Stimulated activated naive CD8-positive, alpha-beta T cell treated with anti-CD3 and anti-CD28 coated beads, Interleukin-15, Interleukin-2, amounts not matched to agents 100 ng/mL and 50 ng/mL, for 24 hours (primary cell): ENCODE measurements at regions not wholly inside any gene's neighbourhood (a gene's known extent, or its start where the extent isn't known, plus 50 kb on each side); places are given as distances from the start of the nearest gene placed in this dataset.

Source experiments
- H3K27ac Mint-ChIP-seq: one replicate; pipeline ENCODE4 v1.8.0; 2021; ENCODE audit warnings: mild to moderate bottlenecking, mixed read lengths
- H3K27me3 Mint-ChIP-seq: one replicate; pipeline ENCODE4 v1.8.0; 2021; ENCODE audit warnings: mixed read lengths
- H3K36me3 Mint-ChIP-seq: one replicate; pipeline ENCODE4 v1.8.0; 2021; ENCODE audit warnings: low read depth, mixed read lengths
- H3K4me1 Mint-ChIP-seq: one replicate; pipeline ENCODE4 v1.8.0; 2021; ENCODE audit warnings: low read depth, mixed read lengths
- H3K4me3 Mint-ChIP-seq: one replicate; pipeline ENCODE4 v1.8.0; 2021; ENCODE audit warnings: mild to moderate bottlenecking, mixed read lengths
- H3K9me3 Mint-ChIP-seq: one replicate; pipeline ENCODE4 v1.8.0; 2021; ENCODE audit warnings: mixed read lengths

DNA sequence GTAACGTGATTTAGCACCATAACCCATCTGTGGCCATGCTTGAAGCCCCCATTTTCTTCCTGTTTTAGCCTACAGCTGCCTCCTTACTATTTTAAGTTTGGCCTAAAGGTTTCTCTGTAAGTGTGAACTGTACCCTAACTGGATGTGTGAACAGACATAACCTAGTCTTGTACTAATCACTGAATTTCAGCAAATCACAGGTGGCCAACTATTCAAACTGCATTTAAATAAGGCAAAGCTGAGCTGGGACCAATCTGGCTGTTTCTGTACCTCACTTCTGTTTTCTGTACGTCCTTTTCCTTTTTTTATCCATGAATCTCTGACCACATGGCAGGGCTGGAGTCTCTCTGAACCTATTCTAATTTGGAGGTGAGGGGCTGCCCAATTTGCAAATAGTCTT lies 452.7 kb upstream of the HS6ST1 start:
- H3K27ac Mint-ChIP-seq = no peak overlapping the region
- H3K9me3 Mint-ChIP-seq = no peaks in the 10 kb centered on the region
- H3K4me3 Mint-ChIP-seq = no peak overlapping the region
- no peaks in the 10 kb centered on the region for H3K4me1 Mint-ChIP-seq
- no peaks in the 10 kb centered on the region for H3K27me3 Mint-ChIP-seq
- no peaks in the 10 kb centered on the region for H3K36me3 Mint-ChIP-seq

DNA sequence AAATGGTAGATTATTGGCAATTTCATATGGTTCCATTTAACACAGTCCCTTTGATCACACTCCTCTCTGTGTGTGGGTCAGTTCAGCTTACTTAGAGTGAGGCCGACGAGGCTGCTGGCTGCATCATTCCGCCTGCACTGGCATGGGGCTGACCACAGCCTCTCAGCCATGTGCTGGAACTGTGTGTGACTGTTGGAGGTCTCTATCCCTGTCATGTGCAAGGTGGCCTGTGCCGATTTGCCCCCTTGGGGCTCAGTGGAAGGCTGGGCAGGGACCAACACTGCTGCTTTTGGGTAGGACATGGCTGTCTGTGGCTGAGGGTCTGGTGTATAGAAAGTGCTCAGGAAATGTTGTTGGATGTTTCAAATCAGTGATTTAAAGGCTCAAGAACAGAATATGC lies 454.0 kb upstream of the HS6ST1 start:
- H3K27ac Mint-ChIP-seq = no peak overlapping the region
- no peaks in the 10 kb centered on the region for H3K9me3 Mint-ChIP-seq
- no peak overlapping the region for H3K4me3 Mint-ChIP-seq
- H3K36me3 Mint-ChIP-seq = no peaks in the 10 kb centered on the region
- H3K27me3 Mint-ChIP-seq = no peaks in the 10 kb centered on the region
- no peaks in the 10 kb centered on the region for H3K4me1 Mint-ChIP-seq

DNA sequence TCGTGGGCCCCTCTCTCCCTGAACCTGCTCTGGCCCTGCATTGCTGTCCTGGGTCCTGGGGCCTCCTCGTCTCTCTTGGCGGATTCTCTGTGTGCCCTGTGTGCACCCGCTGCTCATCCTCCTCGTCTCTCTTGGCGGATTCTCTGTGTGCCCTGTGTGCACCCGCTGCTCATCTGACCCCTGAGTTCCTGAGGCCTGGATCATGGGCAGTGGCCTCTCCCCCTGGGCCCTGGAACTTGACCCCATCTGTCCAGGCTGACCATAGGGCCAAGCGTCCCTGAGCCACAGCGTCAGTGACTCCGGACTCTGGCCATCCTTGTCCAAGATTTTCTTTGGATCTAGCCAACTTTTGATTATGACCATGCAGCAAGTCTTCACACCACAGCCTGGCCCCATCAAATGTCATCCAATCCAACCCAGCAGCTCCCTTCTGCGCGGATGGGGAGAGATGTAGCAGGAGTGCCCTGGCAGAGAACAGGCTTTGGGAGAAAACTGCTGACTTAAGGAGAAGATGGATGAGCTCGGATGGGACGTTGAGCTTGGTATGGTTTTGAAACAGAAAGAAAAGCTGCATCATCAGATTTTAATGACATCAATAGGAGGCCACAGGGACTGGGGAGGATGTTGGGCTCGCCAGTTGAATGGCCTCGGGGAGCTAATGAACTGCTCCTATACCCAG lies 455.1 kb upstream of the HS6ST1 start:
- Mint-ChIP-seq H3K36me3 (no peaks in the 10 kb centered on the region), H3K27me3 (no peaks in the 10 kb centered on the region), H3K4me3 (no peak overlapping the region)

DNA sequence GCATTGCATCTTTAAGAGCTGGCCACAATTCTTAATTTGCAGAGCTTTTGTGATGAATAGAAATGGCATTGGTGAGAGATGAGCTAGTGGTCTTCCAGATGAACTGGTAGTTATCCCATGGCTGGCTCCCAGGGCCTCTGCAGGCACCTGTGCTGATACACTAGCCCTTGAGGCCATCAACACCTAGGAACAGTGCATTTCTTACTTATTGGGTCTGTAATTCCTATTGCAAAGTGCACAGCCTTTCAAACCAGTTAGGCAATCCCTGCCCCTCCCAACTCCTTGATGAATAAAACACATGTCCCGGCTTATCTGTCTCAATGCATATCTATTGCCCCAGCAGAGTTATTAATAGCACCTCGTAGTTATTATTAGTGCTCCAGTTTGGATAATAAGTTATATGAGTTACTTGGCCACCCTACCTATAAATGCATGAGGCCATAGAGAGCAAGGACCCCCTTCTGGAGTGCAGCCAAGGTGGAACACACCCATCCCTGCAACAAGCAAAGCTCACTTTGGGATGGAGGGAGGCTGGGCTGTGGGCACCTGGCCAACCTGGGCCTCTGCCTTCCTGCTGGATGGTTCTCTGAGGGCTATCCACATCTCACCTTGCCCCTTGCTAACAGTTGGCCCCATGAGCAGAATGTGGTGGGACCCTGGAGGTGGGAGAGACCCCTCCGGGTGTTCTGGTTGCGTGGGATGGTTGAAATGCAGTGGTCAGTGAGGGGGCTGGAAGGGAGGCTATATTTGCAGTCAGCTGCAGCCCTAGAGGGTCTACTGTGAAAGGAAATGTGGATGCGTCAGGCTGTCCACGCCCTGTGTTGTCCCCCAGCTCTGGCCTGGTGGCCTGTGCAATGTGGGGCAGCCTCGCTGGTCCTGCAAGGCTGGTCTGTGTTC lies 455.9 kb upstream of the HS6ST1 start:
- Mint-ChIP-seq H3K4me3 (no peak overlapping the region), H3K27ac (no peak overlapping the region), H3K9me3 (no peaks in the 10 kb centered on the region), H3K36me3 (no peaks in the 10 kb centered on the region), H3K4me1 (no peaks in the 10 kb centered on the region), H3K27me3 (no peaks in the 10 kb centered on the region)

More for the DNA sequence above, 455.1 kb upstream of the HS6ST1 start:
- no peaks in the 10 kb centered on the region for H3K9me3 Mint-ChIP-seq
- no peak overlapping the region for H3K27ac Mint-ChIP-seq
- no peaks in the 10 kb centered on the region for H3K4me1 Mint-ChIP-seq

DNA sequence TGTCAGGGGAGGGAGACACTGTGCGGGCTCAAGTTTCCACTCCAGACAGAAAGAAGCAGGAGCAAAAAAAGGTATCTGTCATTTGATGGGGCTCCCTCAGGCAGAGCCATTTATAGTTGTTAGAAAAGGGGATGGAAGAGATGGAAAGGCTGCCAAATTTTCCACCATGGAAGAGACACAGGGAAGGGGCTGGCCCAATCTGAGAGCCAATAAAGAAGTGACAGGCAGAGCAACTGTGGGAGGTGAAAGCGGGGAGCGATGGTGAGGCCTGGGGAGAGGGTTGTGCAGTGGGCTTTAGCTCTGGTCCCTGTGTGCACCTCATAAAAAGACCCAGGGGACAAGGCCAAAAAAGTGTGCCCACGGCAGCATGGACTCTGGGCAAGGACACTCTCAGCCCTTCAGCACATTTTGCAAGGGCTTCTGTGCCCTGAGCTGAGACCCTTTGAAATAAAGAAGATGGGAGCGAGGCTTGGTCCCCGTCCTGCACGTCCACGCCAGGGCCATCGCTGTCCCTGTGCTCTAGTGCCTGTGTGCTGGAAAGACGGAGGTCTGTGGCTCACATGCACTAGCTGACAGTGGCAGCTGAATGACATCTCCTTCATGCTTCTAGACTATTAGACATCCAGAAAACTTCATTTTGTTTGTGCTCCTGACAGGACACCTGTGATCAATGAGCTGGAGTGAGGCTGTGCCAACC lies 456.7 kb upstream of the HS6ST1 start:
- Mint-ChIP-seq H3K4me1 (no peaks in the 10 kb centered on the region), H3K9me3 (no peaks in the 10 kb centered on the region), H3K4me3 (no peak overlapping the region), H3K36me3 (no peaks in the 10 kb centered on the region), H3K27me3 (no peaks in the 10 kb centered on the region), H3K27ac (no peak overlapping the region)

DNA sequence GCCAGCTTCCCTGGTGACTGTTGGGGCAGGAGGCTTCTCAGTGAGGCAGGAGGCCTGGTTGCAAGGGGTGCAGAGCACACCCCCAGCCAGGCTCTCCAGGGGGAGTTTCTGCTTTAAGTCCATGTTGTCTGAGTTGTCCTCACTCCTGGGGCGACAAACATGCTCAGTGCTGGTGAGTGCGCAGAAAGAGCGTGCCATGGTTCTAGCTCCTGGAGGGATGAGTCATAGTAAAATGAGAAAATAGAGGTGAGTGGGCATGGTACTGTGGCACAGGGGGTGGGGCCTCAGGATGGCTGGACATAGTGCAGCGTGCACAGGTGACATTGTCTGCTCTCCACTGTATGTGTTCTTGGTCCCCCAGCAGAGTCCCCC lies 457.2 kb upstream of the HS6ST1 start:
- Mint-ChIP-seq H3K27me3 (no peaks in the 10 kb centered on the region), H3K27ac (no peak overlapping the region), H3K4me3 (no peak overlapping the region), H3K36me3 (no peaks in the 10 kb centered on the region), H3K4me1 (no peaks in the 10 kb centered on the region), H3K9me3 (no peaks in the 10 kb centered on the region)

DNA sequence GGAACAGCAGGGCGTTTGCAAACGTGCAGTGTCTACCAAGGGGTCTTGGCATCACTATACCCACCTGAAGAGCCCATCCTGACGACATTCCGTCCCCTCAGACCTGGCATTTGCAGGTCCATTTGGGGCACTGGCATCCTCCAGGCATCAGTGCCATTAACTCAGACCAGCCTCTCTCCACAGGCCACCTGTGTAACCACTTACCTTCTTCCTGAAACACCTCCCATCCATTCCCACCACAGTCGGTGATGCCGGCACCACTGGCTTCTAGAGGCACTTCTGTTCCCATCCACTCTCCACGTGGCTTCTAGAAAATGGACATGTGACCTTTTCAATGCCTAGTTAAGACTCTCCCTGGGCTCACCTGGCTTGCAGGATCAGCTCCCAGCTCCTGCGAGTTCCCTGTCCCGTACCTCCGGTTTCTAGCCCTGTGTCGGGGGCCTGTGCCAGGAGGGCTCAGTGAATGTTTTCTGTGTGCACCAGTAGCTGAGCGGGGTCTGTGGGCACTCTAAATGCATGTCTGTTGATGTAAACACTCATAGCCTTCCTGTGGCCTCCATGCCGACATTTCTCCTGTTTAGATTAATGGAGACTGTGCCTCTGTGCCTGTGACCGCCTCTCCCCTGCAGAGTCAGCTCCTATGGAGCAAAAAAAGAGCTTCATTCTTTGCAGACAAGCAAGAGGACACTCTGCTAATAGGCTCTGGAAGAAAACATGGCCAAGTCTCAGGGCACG lies 458.0 kb upstream of the HS6ST1 start:
- no peaks in the 10 kb centered on the region for H3K9me3 Mint-ChIP-seq
- no peaks in the 10 kb centered on the region for H3K4me1 Mint-ChIP-seq
- no peaks in the 10 kb centered on the region for H3K27me3 Mint-ChIP-seq
- no peak overlapping the region for H3K27ac Mint-ChIP-seq
- H3K36me3 Mint-ChIP-seq = no peaks in the 10 kb centered on the region
- no peak overlapping the region for H3K4me3 Mint-ChIP-seq

DNA sequence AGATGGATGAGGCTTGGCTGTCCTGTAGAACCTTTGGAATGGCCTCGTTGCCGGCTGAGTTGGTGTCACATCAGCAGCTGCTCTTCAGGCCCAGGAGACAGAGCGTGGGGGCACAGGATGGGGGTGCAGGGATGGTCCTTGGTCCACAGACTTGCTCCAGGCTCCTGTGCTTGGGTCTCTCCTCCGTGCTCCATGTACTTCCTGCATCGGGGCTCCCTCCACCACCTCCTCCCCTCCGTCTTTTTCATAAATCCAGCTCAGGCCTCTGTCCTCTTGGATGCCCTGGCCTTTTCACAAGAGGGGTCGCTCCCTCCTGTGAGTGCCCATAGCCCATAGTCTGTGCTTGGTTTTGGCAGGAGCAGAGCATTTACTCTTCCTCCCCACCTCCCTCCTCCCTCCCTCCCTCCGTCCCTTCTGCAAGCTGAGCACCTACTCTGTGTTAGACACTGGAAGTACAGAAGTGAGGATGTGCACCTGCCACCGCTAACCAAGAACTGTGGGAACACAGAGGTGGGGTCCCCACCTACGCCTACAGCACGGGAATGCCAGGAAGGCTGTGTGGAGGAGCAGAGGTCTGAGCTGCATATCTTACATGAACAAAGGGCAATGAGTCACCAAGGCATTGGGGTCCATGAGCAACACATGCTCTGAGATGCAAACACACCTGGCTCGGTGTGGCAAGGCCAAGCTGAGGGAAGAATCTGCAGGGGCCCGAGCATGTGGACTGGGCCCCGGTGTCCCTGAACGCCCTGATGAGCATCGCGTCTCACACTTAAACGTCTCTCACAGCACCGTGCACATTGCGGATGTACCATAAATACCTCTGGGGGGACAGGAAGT lies 458.7 kb upstream of the HS6ST1 start:
- Mint-ChIP-seq H3K9me3 (no peaks in the 10 kb centered on the region), H3K36me3 (no peaks in the 10 kb centered on the region), H3K27me3 (no peaks in the 10 kb centered on the region), H3K27ac (no peak overlapping the region), H3K4me1 (no peaks in the 10 kb centered on the region), H3K4me3 (no peak overlapping the region)

DNA sequence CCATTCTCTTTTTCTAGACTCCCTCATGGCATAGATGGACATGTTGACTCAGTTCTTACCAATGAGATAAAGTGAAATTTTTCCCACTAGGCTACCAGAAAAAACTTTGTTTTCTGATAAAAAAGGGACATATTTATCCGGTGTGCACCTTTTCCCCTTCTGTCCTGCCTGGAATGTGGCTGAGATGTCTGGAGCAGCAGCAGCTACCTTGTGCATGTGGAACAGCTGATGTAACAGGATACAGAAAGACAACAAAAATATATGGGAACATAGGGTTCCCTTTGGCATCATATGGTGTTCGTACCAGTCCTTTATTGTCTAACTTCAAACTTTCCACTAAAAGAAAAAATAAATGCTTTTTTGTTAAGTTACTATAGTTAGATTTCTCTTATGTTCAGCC lies 460.2 kb upstream of the HS6ST1 start:
- Mint-ChIP-seq H3K4me3 (no peak overlapping the region), H3K27me3 (no peaks in the 10 kb centered on the region), H3K9me3 (no peaks in the 10 kb centered on the region), H3K36me3 (no peaks in the 10 kb centered on the region), H3K27ac (no peak overlapping the region), H3K4me1 (no peaks in the 10 kb centered on the region)

DNA sequence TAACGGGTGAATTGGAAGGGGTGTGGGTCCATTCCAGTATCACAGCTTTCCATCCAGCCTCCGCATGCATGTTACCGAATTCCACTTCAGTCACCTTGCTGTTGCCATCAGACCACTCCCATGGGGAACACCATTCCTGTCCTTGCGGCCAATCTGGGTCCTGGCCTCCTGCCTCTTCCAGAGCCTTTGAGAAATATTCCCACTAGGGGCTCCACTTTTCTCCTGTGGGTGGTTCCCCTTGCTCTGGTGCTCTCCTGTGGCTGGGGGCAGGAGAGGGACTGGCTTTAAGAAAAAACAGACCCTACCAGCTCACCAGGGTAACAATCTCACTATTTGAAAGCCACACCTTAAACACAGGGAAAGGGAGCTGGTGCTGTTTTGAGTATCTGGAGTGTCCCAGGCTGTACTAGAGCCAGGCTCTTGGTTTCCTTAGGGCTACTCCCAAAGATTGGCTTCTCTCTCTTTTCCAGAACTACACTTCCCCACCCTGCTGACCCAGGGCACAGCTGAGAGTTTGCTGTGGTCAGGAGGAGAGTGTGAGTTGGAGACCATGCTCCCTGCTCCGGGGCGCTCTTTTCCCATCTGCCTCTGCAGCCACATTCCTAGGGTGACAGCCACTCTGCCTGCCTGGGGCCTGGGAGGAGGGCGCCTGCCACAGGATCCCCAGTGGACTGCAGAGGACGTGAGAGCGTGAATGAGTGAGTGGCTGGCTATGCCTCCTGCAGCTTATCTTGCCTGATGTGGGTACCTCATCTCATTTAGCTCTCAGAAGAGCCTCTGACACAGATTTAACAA lies 460.8 kb upstream of the HS6ST1 start:
- H3K27ac Mint-ChIP-seq = no peak overlapping the region
- no peaks in the 10 kb centered on the region for H3K27me3 Mint-ChIP-seq
- H3K36me3 Mint-ChIP-seq = no peaks in the 10 kb centered on the region
- H3K4me3 Mint-ChIP-seq = no peak overlapping the region
- H3K9me3 Mint-ChIP-seq = no peaks in the 10 kb centered on the region
- no peaks in the 10 kb centered on the region for H3K4me1 Mint-ChIP-seq

DNA sequence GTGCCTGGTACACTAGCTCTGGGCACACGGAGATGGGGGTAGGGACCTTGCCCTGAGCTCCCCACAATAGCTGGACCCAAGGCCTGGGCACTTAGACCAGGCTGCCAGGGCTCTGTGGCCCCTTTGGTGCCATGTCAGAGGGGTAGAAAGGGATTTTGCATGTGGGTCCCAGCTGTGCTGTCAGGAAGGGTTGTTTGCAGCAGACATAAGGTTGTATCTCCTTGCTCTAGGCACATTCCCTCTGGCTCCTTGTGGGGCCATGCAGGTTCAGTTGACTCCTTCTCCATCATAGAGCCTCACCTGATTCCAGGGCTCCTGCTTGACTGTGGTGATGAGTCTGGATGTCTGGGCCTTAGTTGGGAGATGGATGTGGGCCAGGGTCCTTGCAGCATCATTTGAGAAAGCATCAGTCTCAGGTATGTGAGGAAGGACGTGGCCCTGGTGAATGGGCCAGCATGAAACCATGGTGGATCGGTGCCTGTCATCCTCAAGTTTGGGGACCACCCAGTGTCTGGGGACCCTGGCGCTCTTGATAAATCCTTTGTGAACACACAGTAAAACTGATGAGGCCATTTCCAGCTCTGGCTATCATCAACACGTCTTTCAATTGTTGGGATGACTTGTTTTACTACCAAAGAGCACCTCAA lies 461.9 kb upstream of the HS6ST1 start:
- Mint-ChIP-seq H3K36me3 (no peaks in the 10 kb centered on the region), H3K27ac (no peak overlapping the region), H3K4me3 (no peak overlapping the region), H3K4me1 (no peaks in the 10 kb centered on the region), H3K27me3 (no peaks in the 10 kb centered on the region), H3K9me3 (no peaks in the 10 kb centered on the region)

DNA sequence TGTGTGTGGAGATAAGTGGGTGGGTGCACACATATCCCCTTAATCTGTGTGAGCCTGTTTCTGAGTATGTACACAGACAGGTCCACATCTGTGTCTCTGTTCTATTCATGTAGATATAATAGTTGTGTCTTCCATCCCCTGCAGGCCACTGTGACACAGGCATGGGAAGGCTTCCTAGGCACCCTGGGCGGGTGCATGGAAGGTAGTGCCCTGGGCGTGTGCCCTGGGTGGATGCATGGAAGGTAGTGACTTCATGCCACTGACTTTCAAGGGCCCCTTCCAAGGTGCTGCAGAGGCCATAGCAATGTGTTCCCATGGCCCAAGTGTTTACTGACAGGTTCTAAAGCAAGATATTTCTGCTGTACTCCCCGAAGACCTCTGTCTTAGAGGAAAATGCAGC lies 462.5 kb upstream of the HS6ST1 start:
- no peak overlapping the region for H3K27ac Mint-ChIP-seq
- H3K36me3 Mint-ChIP-seq = no peaks in the 10 kb centered on the region
- H3K27me3 Mint-ChIP-seq = no peaks in the 10 kb centered on the region
- no peaks in the 10 kb centered on the region for H3K9me3 Mint-ChIP-seq
- no peaks in the 10 kb centered on the region for H3K4me1 Mint-ChIP-seq
- H3K4me3 Mint-ChIP-seq = no peak overlapping the region
